GM19043 (cell line): ENCODE measurements at regions not wholly inside any gene's neighbourhood (a gene's known extent, or its start where the extent isn't known, plus 50 kb on each side); places are given as distances from the start of the nearest gene placed in this dataset.
"Not testable (repeated sequence)": the region's sequence is repeated elsewhere in the genome, so short reads cannot be mapped to it uniquely, and the experiment has no call there.

Experiments
- ATAC-seq: cut with Tn5 transposase; IDR thresholded peaks from one replicate; pipeline ENCODE4 v1.9.1; 2021; ENCODE audit warnings: low read depth; ENCODE audit not compliant: unreplicated experiment

GRCh38 chr12:41697161-41697560 is 447.5 kb downstream of the GXYLT1 start:
- ATAC-seq: no peak

- ATAC-seq: no peak
These were observed 459.7 kb downstream of the GXYLT1 start for GRCh38 chr12:41684997-41685396.

- no peak for ATAC-seq
These were observed 461.0 kb downstream of the GXYLT1 start for GRCh38 chr12:41683513-41684240.

- peak; percentile 63 for ATAC-seq
These were observed 461.7 kb downstream of the GXYLT1 start for GRCh38 chr12:41683023-41683422.

GRCh38 chr12:41681898-41682297 is 462.8 kb downstream of the GXYLT1 start:
- no peak for ATAC-seq

GRCh38 chr12:41680155-41680554 is 464.5 kb downstream of the GXYLT1 start:
- ATAC-seq: no peak

- ATAC-seq: no peak
These were observed 475.6 kb downstream of the PDZRN4 start for GRCh38 chr12:41663598-41664265.

GRCh38 chr12:41661141-41661765 is 473.1 kb downstream of the PDZRN4 start:
- no peak for ATAC-seq

- ATAC-seq: no peak
These were observed 468.3 kb downstream of the PDZRN4 start for GRCh38 chr12:41656454-41656853.

- no peak for ATAC-seq
These were observed 465.5 kb downstream of the PDZRN4 start for GRCh38 chr12:41653386-41654326.

- no peak for ATAC-seq
These were observed 464.9 kb downstream of the PDZRN4 start for GRCh38 chr12:41652981-41653380.

GRCh38 chr12:41645624-41646023 is 457.5 kb downstream of the PDZRN4 start:
- ATAC-seq: no peak

GRCh38 chr12:41642808-41643207 is 454.7 kb downstream of the PDZRN4 start:
- ATAC-seq: not testable (repeated sequence)

- ATAC-seq: no peak
These were observed 448.5 kb downstream of the PDZRN4 start for GRCh38 chr12:41636653-41637052.

- no peak for ATAC-seq
These were observed 447.7 kb downstream of the PDZRN4 start for GRCh38 chr12:41635626-41636364.

- no peak for ATAC-seq
These were observed 446.0 kb downstream of the PDZRN4 start for GRCh38 chr12:41634091-41634490.

GRCh38 chr12:41629611-41630010 is 441.5 kb downstream of the PDZRN4 start:
- ATAC-seq: no peak

- ATAC-seq: no peak
These were observed 439.4 kb downstream of the PDZRN4 start for GRCh38 chr12:41627476-41627875.

- no peak for ATAC-seq
These were observed 436.5 kb downstream of the PDZRN4 start for GRCh38 chr12:41624571-41624970.
